Mesendoderm (in vitro differentiated cells): ENCODE measurements at regions not wholly inside any gene's neighbourhood (a gene's known extent, or its start where the extent isn't known, plus 50 kb on each side); places are given as distances from the start of the nearest gene placed in this dataset.

ENCODE experiments used
- DNase-seq: peaks from one replicate; pipeline ENCODE4 v3.0.0; 2013
- H2AK5ac ChIP-seq: 2 replicates; pipeline ENCODE4 v1.6.1; 2013; ENCODE audit warnings: low read length, inconsistent platforms
- H2BK120ac ChIP-seq: 2 replicates; pipeline ENCODE4 v1.6.1; 2013; ENCODE audit warnings: low read depth, mild to moderate bottlenecking, low read length, moderate library complexity, mixed read lengths
- H2BK15ac ChIP-seq: replicated peaks from 2 replicates; pipeline ENCODE4 v1.6.1; 2013; ENCODE audit warnings: low read depth, mild to moderate bottlenecking, moderate library complexity
- H2BK5ac ChIP-seq: 2 replicates; pipeline ENCODE4 v1.6.1; 2013; ENCODE audit warnings: low read length, inconsistent platforms
- H3K18ac ChIP-seq: 2 replicates; pipeline ENCODE4 v1.6.1; 2013; ENCODE audit warnings: mild to moderate bottlenecking, low read length, mixed read lengths
- H3K23ac ChIP-seq: one replicate; pipeline ENCODE4 v1.6.1; 2013; ENCODE audit warnings: low read length
- H3K27ac ChIP-seq: 2 replicates; pipeline ENCODE4 v1.5.1; 2013; ENCODE audit warnings: low read depth, mild to moderate bottlenecking, inconsistent platforms, low read length, moderate library complexity
- H3K27me3 ChIP-seq: 2 replicates; pipeline ENCODE4 v1.6.1; 2013; ENCODE audit warnings: low read length, control low read depth, mild to moderate bottlenecking, inconsistent platforms; ENCODE audit not compliant: insufficient read depth, poor library complexity
- H3K36me3 ChIP-seq: 2 replicates; pipeline ENCODE4 v1.6.1; 2013; ENCODE audit warnings: low read length, inconsistent platforms; ENCODE audit not compliant: control insufficient read depth, insufficient read depth
- H3K4ac ChIP-seq: one replicate; pipeline ENCODE4 v1.6.1; 2013; ENCODE audit warnings: low read depth, mild to moderate bottlenecking, low read length, moderate library complexity
- H3K4me1 ChIP-seq: 2 replicates; pipeline ENCODE4 v1.6.1; 2013; ENCODE audit warnings: low read depth, low read length, inconsistent platforms; ENCODE audit not compliant: control insufficient read depth
- H3K4me2 ChIP-seq: 2 replicates; pipeline ENCODE4 v1.6.1; 2013; ENCODE audit warnings: low read length
- H3K4me3 ChIP-seq: 2 replicates; pipeline ENCODE4 v1.5.1; 2013; ENCODE audit warnings: mild to moderate bottlenecking, low read length
- H3K56ac ChIP-seq: one replicate; pipeline ENCODE4 v1.6.1; 2013; ENCODE audit warnings: low read length
- H3K79me1 ChIP-seq: 2 replicates; pipeline ENCODE4 v1.6.1; 2013; ENCODE audit warnings: low read length, inconsistent platforms
- H3K79me2 ChIP-seq: 2 replicates; pipeline ENCODE4 v1.6.1; 2013; ENCODE audit warnings: mild to moderate bottlenecking, low read length; ENCODE audit not compliant: control insufficient read depth, insufficient read depth
- H3K9ac ChIP-seq: 2 replicates; pipeline ENCODE4 v1.6.1; 2013; ENCODE audit warnings: low read length, inconsistent platforms
- H4K5ac ChIP-seq: one replicate; pipeline ENCODE4 v1.6.1; 2013; ENCODE audit warnings: low read length
- H4K8ac ChIP-seq: one replicate; pipeline ENCODE4 v1.6.1; 2013; ENCODE audit warnings: low read depth, mild to moderate bottlenecking, control low read depth, low read length, moderate library complexity
- WGBS: extraction: QIAGEN DNeasy Blood & Tissue Kit; methylation state at CpG from one replicate; pipeline ENCODE4 v1.1.7; 2013; ENCODE audit warnings: low lambda C conversion rate, missing lambda C conversion rate; ENCODE audit not compliant: insufficient coverage; ENCODE audit errors: extremely low coverage; 5-methylcytosine and 5-hydroxymethylcytosine counted together

DNA sequence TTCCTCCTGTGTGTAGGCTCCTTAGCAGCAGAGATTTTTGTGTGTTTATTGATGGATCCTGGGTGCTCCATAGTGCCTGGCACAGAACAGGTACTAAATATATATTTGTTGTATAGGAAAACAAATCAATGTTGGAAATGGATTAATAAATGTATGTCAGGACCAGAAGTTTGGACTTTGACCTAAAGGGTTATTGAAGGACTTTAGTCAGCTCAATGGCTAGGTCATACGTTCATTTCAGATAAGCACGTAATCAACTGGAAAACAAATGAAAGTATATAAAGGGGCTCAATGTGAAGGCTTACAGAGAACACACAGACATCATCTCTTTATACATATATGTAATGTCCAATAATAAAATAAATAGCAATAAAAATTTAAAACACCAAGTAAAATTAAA lies 56.2 kb upstream of the PALM2AKAP2 start:
- WGBS = no CpG with 5 or more reads among the region's 2 CpGs
- Histone ChIP-seq H3K36me3 (no peaks in the 10 kb centered on the region), H3K56ac (no peak overlapping the region), H3K27ac (no peak overlapping the region), H3K79me1 (no peaks in the 10 kb centered on the region), H3K4ac (no peak overlapping the region), H2AK5ac (no peak overlapping the region), H3K4me1 (no peaks in the 10 kb centered on the region), H4K5ac (no peak overlapping the region), H3K18ac (no peak overlapping the region), H2BK5ac (no peak overlapping the region), H3K23ac (no peak overlapping the region), H4K8ac (no peak overlapping the region), H3K4me3 (no peak overlapping the region), H2BK15ac (no peak overlapping the region), H3K4me2 (no peak overlapping the region), H2BK120ac (no peak overlapping the region), H3K27me3 (no peaks in the 10 kb centered on the region), H3K9ac (no peak overlapping the region), H3K79me2 (no peaks in the 10 kb centered on the region)
- DNase-seq = no peak

DNA sequence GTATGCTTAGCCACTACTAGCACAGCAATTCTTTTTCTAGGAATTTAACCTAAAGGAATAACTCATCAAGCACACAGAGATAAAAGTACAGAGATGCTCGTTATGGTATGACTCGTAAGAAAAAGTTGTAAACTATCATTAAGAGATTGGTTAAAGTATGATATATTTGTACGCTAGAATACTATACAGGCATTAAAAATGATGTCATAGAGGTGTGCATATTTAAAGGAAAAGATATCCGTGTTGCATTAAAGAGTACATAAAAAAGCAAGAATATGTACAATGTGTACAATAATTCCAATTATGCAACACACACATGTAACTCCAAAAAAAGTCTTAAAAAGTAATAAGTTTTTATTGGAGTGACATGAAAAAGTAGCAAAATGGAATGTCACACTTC lies 54.5 kb upstream of the PALM2AKAP2 start:
- no peak overlapping the region for H3K4me2 ChIP-seq
- H3K18ac ChIP-seq = no peak overlapping the region
- H3K9ac ChIP-seq = no peak overlapping the region
- no peaks in the 10 kb centered on the region for H3K4me1 ChIP-seq
- H3K27ac ChIP-seq = no peak overlapping the region
- no peak overlapping the region for H3K4ac ChIP-seq
- no peak overlapping the region for H4K8ac ChIP-seq
- no peaks in the 10 kb centered on the region for H3K79me2 ChIP-seq
- H2BK120ac ChIP-seq = no peak overlapping the region
- no peak overlapping the region for H3K4me3 ChIP-seq
- no peak overlapping the region for H4K5ac ChIP-seq
- H2AK5ac ChIP-seq = no peak overlapping the region
- WGBS = 100% methylated on average over 2 of the region's 4 CpGs
- H3K56ac ChIP-seq = no peak overlapping the region
- H3K36me3 ChIP-seq = no peaks in the 10 kb centered on the region
- no peaks in the 10 kb centered on the region for H3K79me1 ChIP-seq
- H3K27me3 ChIP-seq = no peaks in the 10 kb centered on the region
- no peak overlapping the region for H3K23ac ChIP-seq
- no peak overlapping the region for H2BK15ac ChIP-seq
- H2BK5ac ChIP-seq = no peak overlapping the region
- no peak for DNase-seq

DNA sequence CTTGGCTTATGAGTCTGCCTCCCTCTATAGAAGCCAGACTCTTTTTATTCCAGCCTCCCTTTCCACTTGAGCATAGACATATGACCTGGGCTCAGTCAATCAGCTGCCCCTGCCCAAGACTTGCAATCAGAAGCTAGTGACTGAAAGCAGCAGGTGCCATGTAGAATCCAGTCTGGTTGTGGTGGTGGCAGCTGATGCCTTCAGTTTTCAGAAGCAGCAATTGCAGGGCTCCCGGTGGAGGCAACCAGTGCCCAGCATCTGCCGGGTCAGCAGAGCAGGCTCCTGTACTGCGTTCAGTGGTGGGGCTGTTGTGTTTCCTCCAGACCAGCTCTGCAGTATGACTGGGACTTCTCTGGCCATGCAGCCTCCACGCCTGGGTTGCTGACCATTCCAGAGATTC lies 53.9 kb upstream of the PALM2AKAP2 start:
- no peak for DNase-seq
- H2AK5ac ChIP-seq = no peak overlapping the region
- no peak overlapping the region for H3K23ac ChIP-seq
- H4K8ac ChIP-seq = no peak overlapping the region
- H3K4me2 ChIP-seq = no peak overlapping the region
- H4K5ac ChIP-seq = no peak overlapping the region
- H3K79me2 ChIP-seq = no peaks in the 10 kb centered on the region
- H3K9ac ChIP-seq = no peak overlapping the region
- no peaks in the 10 kb centered on the region for H3K27me3 ChIP-seq
- no peak overlapping the region for H2BK5ac ChIP-seq
- H3K4me1 ChIP-seq = no peaks in the 10 kb centered on the region
- no peaks in the 10 kb centered on the region for H3K79me1 ChIP-seq
- H3K4me3 ChIP-seq = no peak overlapping the region
- H3K4ac ChIP-seq = no peak overlapping the region
- no peak overlapping the region for H2BK120ac ChIP-seq
- no peak overlapping the region for H3K56ac ChIP-seq
- no CpG with 5 or more reads among the region's 4 CpGs for WGBS
- no peak overlapping the region for H3K27ac ChIP-seq
- H3K36me3 ChIP-seq = no peaks in the 10 kb centered on the region
- no peak overlapping the region for H3K18ac ChIP-seq
- H2BK15ac ChIP-seq = no peak overlapping the region

DNA sequence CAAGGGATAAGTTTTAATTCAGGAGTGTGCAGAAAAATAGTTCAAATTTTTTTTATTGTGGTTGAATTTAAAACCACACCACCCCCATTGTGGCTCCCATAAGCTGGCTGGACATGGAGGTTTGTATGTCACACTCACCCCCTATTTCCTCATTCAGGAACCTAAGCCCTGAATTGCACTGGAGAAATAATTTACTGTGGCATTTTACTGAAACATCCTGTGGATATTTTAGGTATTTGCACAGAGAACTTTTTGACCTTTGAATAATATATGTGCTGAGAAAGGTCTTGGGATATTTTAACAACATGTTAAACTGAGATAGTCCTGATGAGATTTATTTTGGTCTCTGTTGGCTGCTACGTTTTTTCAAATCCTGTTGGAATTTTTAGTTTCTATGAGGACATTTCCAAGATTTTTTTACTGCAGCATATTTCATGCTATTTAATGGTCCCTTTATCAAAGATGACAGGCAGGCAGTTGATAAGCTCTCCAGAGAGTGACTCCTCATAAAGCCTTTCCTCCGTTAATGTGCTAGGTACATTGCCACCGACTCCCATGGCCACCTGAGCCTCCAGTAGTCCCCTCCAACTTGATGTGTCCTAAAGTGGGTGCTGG lies 51.2 kb upstream of the PALM2AKAP2 start:
- WGBS = no CpG with 5 or more reads among the region's 3 CpGs
- H2BK5ac ChIP-seq = no peak overlapping the region
- DNase-seq = no peak
- no peak overlapping the region for H3K23ac ChIP-seq
- H2BK15ac ChIP-seq = no peak overlapping the region
- no peak overlapping the region for H2BK120ac ChIP-seq
- H3K4ac ChIP-seq = no peak overlapping the region
- H3K27me3 ChIP-seq = no peaks in the 10 kb centered on the region
- H3K4me1 ChIP-seq = no peaks in the 10 kb centered on the region
- H3K9ac ChIP-seq = no peak overlapping the region
- no peak overlapping the region for H3K18ac ChIP-seq
- H4K5ac ChIP-seq = no peak overlapping the region
- H3K56ac ChIP-seq = no peak overlapping the region
- H3K4me2 ChIP-seq = no peak overlapping the region
- H3K79me1 ChIP-seq = no peaks in the 10 kb centered on the region
- no peaks in the 10 kb centered on the region for H3K79me2 ChIP-seq
- H3K4me3 ChIP-seq = no peak overlapping the region
- H3K27ac ChIP-seq = no peak overlapping the region
- H3K36me3 ChIP-seq = no peaks in the 10 kb centered on the region
- H2AK5ac ChIP-seq = no peak overlapping the region
- H4K8ac ChIP-seq = no peak overlapping the region

DNA sequence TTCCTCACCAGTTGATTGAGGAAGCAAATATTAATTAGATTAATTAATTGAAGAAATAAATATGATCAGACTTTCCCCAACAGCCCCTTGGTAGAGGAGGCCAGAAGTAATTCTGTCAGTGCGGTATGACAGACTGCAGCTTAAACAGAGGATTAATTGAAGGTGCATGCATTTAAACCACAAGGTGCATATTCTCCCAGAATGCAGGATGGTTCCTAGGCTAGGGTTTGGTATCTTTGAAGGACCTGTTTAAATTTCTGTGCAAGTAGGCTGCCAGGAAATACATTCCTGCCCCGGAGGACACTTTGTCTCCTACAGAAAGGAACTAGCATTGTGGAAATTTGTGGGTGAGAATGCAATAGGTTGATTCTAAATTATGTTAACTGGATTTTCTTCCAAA lies 50.5 kb upstream of the PALM2AKAP2 start:
- no CpG with 5 or more reads among the region's 2 CpGs for WGBS

More for the DNA sequence above, 50.5 kb upstream of the PALM2AKAP2 start:
- Histone ChIP-seq H3K79me2 (no peaks in the 10 kb centered on the region), H4K8ac (no peak overlapping the region), H2AK5ac (no peak overlapping the region), H3K23ac (no peak overlapping the region), H3K18ac (no peak overlapping the region), H3K27me3 (no peaks in the 10 kb centered on the region), H4K5ac (no peak overlapping the region), H2BK15ac (no peak overlapping the region), H3K79me1 (no peaks in the 10 kb centered on the region), H3K27ac (no peak overlapping the region), H3K36me3 (no peaks in the 10 kb centered on the region), H3K4me2 (no peak overlapping the region), H3K4me1 (no peaks in the 10 kb centered on the region), H3K56ac (no peak overlapping the region), H3K4ac (no peak overlapping the region), H3K9ac (no peak overlapping the region), H3K4me3 (no peak overlapping the region), H2BK5ac (no peak overlapping the region), H2BK120ac (no peak overlapping the region)
- no peak for DNase-seq
